Hematopoietic multipotent progenitor cell treated with erythropoietin and hydrocortisone succinate and interleukin-3 and kit ligand, for 6 days (in vitro differentiated cells): ENCODE measurements at regions not wholly inside any gene's neighbourhood (a gene's known extent, or its start where the extent isn't known, plus 50 kb on each side); places are given as distances from the start of the nearest gene placed in this dataset.

ENCODE experiments used
- DNase-seq: peaks from one replicate; pipeline ENCODE4 v3.0.0-alpha.2; 2015

GRCh38 chr12:116459916-116460663 lies 99.1 kb upstream of the MAP1LC3B2 start:
- no peak for DNase-seq

- DNase-seq = no peak
Observed at GRCh38 chr12:116461060-116461459, 98.1 kb upstream of the MAP1LC3B2 start.

GRCh38 chr12:116463366-116463765 lies 95.8 kb upstream of the MAP1LC3B2 start:
- no peak for DNase-seq

- no peak for DNase-seq
Observed at GRCh38 chr12:116465407-116465806, 93.8 kb upstream of the MAP1LC3B2 start.

GRCh38 chr12:116465856-116466255 lies 93.3 kb upstream of the MAP1LC3B2 start:
- no peak for DNase-seq

GRCh38 chr12:116466536-116466935 lies 92.6 kb upstream of the MAP1LC3B2 start:
- DNase-seq = no peak

GRCh38 chr12:116469344-116469743 lies 89.8 kb upstream of the MAP1LC3B2 start:
- DNase-seq = no peak

- DNase-seq = no peak
Observed at GRCh38 chr12:116471544-116471943, 87.6 kb upstream of the MAP1LC3B2 start.

- no peak for DNase-seq
Observed at GRCh38 chr12:116472193-116472592, 87.0 kb upstream of the MAP1LC3B2 start.

GRCh38 chr12:116473416-116473815 lies 85.8 kb upstream of the MAP1LC3B2 start:
- no peak for DNase-seq

- no peak for DNase-seq
Observed at GRCh38 chr12:116474331-116474730, 84.8 kb upstream of the MAP1LC3B2 start.

GRCh38 chr12:116474899-116475298 lies 84.3 kb upstream of the MAP1LC3B2 start:
- no peak for DNase-seq

GRCh38 chr12:116476227-116476822 lies 82.9 kb upstream of the MAP1LC3B2 start:
- DNase-seq = no peak

GRCh38 chr12:116478243-116478773 lies 80.9 kb upstream of the MAP1LC3B2 start:
- DNase-seq = no peak

- no peak for DNase-seq
Observed at GRCh38 chr12:116480210-116480810, 78.9 kb upstream of the MAP1LC3B2 start.

GRCh38 chr12:116481726-116482125 lies 77.5 kb upstream of the MAP1LC3B2 start:
- DNase-seq = no peak

GRCh38 chr12:116482179-116482578 lies 77.0 kb upstream of the MAP1LC3B2 start:
- DNase-seq = no peak

GRCh38 chr12:116482859-116483258 lies 76.3 kb upstream of the MAP1LC3B2 start:
- no peak for DNase-seq

- no peak for DNase-seq
Observed at GRCh38 chr12:116483959-116484750, 75.0 kb upstream of the MAP1LC3B2 start.

GRCh38 chr12:116484807-116485206 lies 74.4 kb upstream of the MAP1LC3B2 start:
- no peak for DNase-seq

- DNase-seq = no peak
Observed at GRCh38 chr12:116489116-116489515, 70.1 kb upstream of the MAP1LC3B2 start.

- no peak for DNase-seq
Observed at GRCh38 chr12:116490471-116490870, 68.7 kb upstream of the MAP1LC3B2 start.

- DNase-seq = peak; percentile 83
Observed at GRCh38 chr12:116492703-116493324, 66.4 kb upstream of the MAP1LC3B2 start.
